ENCODE measurements at regions not wholly inside any gene's neighbourhood (a gene's known extent, or its start where the extent isn't known, plus 50 kb on each side); places are given as distances from the start of the nearest gene placed in this dataset.

DNA sequence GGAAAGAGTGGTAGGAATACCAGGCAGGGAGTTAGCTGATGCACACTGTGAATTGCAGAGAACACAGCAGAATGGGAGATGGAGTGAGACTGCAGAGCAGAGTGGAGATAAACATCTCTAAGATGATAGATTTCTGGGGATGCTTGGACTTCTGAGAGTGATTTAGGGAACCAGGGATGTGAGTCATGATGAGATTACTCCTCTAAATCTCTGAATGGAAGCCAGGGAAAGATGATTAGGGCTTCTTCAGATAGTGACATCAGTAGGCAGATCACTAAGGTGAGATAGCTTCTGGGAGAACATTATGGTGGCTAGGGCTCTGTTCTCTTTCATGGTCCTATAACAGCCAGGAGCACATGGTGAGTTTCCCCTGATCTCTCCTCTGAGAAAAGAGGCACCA, 501.5 kb upstream of the USP15 start:
- no peak for DNase-seq (ENCODE audit: low spot score)

DNA sequence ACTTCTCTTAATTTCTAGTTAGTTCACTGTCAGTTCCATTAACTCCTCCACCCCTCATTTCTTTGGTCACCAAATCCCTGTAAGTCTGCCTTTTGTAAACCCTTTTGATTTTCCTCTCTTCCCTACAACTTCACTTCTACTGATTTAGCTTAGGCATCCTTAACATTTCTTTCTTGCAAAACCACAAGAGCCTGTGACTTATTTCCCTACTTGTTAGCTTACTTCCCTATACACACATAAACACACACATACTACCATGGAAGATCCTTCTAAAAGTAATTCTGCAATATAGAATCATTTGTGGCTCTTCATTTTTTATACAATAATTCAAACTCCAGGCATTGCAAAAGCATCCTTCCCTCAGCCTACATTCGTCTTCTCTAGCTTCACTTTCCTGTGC, 494.3 kb upstream of the USP15 start:
- no peak for DNase-seq (ENCODE audit: low spot score)

GRCh38 chr12:61780435-61780834, 479.8 kb upstream of the USP15 start:
- no peak for DNase-seq (ENCODE audit: low spot score)

DNA sequence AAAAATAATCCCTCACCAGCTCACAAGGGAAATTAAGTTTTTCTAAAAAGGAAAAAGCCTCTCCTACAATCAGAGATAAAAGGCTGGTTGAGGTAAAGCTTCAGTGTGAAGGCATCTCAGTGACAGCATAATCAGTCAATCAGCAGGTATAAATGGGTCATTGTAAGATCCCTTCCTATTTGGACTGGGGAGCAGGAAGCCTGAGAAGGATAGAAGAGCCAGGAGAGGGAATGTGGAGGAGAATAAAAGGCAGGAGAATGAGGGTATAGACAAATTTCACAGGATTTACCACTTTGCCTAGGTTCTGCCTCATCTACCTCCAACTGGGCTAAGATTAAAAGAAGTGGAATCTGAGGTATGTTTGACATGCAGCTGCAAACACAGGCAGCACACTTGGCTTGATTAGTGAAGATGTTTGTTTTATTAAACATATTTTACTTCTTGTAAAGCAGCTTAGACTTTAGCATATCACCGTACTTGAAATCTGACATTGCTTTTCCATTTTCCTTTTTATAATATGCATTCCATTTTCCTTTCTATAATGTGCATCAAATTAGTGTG, 479.1 kb upstream of the USP15 start:
- DNase-seq (ENCODE audit: low spot score), result no peak

DNA sequence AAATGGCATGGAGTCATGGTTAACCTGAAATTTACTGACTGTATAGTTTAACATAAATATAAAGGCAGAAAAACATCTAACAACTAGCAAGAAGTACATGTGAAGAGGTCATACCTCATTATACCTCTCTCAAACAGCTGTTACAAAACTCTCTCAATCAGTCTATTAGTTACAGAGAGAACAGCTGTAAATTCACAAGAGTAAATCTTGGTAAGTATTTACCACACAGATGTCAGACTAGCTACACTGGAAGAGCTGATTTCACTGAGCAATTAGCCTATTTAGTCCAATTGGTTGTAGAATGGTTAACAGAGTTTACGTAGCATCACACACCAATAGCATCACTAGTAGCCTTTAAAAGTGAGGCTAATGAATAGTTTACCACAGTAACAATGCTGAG, 463.4 kb upstream of the USP15 start:
- no peak for DNase-seq (ENCODE audit: low spot score)

- DNase-seq (ENCODE audit: low spot score), result no peak
Observed at GRCh38 chr12:61797266-61797665, 462.9 kb upstream of the USP15 start.

DNA sequence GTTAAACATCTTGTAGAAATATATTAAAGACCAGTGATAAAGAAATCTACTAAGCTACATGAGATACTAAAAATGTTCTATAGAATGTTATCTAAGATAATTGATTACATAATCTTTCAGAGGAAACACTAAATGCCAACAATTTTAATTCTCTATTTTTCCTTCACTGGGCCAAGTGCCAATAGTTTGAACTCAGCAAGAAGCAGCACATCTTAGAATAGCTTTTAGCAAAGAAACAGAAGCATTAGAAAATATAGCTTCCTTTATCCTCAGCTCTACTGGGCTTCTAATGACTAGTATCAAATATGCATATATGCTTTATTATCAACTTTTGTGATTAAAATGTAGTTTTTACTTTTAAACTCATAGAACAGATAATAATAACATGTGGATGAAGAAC, 461.4 kb upstream of the USP15 start:
- no peak for DNase-seq (ENCODE audit: low spot score)

DNA sequence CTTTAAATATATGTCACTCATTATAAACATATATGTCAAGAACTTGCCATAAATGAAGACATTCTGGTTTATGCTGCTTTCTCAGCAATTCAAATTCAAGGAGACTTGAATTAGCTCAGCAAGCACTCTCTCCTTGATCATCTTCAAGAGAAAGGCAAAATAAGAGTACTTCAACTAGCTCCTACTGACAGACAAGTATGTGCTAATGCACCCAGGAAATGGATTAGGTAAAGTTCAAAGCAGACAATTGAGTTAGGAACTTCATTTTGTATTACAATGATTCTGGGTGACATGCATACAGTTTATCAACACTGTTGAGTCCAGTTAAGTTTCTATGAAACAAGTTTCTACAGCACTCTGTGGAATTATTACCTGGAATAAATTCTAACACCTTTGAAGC, 455.9 kb upstream of the USP15 start:
- DNase-seq (ENCODE audit: low spot score), result no peak

GRCh38 chr12:61808856-61809255, 451.3 kb upstream of the USP15 start:
- DNase-seq (ENCODE audit: low spot score), result no peak

DNA sequence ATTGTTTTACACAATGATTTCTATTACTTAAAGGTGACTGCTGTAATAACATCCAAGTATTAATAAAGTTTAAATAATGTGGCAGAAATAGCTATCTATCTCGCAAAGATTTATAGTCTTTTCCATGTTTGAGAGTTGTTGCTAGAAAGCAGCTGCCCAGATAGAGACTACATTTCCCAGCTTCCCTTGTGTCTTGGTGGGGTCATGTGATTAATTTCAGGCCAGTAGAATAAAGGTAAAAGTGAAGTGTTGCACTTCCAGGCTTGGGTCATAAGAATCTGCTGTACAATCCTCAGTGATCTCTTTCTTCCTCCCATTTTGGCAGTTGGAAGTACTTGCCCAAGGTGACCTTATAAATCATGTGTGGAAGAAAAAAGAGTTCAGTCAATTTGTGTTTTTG, 449.7 kb upstream of the USP15 start:
- no peak for DNase-seq (ENCODE audit: low spot score)

- DNase-seq (ENCODE audit: low spot score), result no peak
Observed at GRCh38 chr12:61821381-61821780, 438.8 kb upstream of the USP15 start.

GRCh38 chr12:61823102-61823501, 437.1 kb upstream of the USP15 start:
- no peak for DNase-seq (ENCODE audit: low spot score)

DNA sequence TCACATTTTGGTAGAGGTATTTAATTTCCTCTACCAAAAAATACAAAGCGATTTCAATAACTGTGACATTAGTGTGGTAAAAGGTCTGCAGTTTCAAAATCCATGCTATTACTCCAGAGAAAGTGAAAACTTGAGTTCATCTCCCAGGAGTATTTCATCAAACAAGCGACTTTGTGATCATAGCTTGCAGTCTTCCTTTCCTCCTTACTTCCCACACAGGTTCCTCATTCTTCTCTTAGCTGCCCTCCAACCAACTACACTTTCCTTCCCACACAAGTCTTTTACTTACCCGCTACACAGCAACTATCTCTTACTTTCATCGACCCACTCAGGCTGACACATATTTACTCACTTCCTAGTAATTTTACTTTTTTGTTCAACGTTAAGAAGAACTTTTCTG, 413.4 kb upstream of the USP15 start:
- no peak for DNase-seq (ENCODE audit: low spot score)

DNA sequence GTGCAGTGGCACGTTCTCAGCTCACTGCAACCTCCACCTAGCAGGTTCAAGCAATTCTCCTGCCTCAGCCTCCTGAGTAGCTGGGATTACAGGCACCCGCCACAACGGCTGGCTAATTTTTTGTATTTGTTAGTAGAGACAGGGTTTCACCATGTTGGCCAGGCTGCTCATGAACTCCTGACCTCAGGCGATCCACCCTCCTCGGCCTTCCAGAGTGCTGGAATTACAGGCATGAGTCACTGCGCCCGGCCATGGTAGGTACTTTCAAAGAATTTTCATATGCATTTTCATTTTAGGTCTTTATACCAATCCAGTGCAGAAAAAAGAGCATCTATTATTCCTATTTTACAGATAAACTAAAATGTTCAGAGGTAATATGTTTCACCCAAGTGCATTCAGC, 411.3 kb upstream of the USP15 start:
- DNase-seq (ENCODE audit: low spot score), result peak; percentile 39

DNA sequence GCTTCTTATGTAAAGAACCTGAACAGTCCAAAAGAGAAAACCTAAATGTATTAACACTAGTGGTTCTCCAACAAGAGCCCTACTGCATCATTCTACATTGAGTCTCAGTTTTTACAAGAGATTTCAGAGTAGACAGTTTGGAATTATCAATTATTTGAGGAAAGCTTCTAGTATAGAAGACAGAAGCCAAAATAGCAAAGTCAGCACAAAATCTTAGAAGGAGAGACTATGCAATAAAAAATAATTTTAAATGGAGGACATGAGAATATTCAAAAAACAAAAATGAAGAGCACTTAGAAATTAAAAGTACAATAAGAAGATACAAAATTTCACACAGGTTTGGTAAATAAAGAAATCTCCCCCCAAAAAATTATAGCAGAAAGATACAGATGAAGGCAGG, 406.3 kb upstream of the USP15 start:
- DNase-seq (ENCODE audit: low spot score), result no peak

DNA sequence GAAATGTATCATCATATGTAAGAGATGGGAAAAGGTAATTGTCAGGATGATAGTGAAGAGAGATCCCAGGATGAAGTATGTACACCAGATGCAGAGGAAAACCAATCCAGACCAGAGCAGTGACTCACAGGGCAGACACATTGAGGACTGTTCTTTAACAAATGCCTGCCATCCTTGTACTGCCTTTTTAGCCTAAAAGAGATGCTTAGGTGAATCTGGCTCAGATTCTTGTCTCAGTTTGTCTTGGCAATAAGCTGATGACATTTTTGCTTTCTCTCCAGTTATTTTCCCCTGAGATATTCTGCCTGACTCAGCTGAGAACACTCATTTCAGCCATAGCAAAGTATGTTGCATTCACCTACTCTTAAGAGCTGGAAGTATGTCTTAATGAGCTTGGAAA, 405.3 kb upstream of the USP15 start:
- no peak for DNase-seq (ENCODE audit: low spot score)

DNA sequence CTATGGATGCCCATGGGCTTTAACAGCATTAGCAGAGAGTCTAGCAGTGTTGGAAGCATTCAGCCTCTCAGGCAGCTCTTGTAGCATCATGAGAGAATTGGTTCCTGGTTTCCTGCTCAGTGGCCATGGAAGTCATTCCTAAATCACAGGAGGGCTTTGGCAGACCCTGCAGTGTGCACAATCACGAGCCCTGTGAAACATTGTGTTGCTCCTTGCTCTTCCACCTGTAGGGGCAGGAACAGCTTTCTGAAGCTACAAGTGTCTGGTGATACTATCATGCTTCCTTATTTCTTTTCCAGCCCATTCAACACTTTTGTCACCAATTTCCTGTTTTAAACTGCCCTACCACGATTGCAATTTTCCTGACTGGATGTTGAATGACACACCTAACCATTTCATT, 402.2 kb upstream of the USP15 start:
- no peak for DNase-seq (ENCODE audit: low spot score)

DNA sequence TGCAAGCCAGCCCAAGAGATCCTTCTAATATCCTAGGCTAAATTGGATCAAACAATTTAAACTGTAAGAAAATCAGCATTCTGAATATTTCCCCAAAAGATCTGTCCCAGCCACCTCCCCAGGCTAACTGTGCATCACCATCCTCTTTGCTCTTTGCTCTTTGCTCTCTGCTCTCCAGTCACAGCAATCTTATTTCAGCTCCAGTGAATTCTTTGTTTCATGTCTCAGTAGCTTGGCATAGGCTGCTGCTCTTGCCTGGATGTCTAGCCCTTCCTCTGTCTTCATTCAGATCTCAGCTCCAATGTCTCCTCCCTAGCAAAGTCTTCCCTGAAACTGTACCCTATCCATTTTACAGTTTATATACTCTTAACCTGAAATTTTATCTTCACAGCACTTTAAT, 399.8 kb upstream of the USP15 start:
- peak; percentile 10 for DNase-seq (ENCODE audit: low spot score)

DNA sequence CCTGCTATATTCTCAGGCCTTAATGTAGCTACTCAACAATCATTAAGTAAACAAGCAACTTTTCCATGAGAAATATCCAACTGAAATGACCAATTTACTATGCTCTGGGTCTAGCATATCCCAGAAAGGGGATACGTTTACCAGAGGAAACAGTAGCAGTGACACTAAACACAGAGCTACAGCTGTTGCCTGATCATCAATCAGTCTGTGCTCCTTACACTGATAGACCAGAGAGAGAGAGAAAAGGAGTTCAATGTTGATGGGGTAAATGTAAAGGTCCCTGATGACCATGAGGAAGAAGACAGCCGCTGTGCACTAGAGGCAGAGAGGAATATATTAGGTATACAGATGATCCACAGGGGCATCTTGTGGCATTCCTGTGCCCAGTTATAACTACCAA, 397.2 kb upstream of the USP15 start:
- DNase-seq (ENCODE audit: low spot score), result no peak

GRCh38 chr12:61863811-61864210, 396.4 kb upstream of the USP15 start:
- DNase-seq (ENCODE audit: low spot score), result no peak

DNA sequence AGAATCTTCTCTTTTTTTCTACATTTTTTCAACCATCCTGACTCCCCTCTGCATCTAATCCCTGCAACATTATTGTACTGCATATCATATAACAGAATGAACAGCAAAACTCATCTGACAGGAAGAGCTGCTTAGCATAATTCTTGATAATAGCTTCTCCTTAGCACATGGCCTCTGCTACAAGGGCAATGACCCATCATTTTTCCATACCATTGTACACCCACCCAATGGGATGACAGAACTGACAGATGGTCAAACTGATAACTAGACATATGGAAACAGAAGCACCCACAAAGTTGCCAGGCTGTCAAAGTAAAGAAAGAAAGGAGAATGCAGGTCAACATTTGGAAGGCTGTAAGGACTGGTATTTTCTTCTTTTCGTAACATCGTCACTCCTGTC, 390.4 kb upstream of the USP15 start:
- DNase-seq (ENCODE audit: low spot score), result no peak

- peak; percentile 9 for DNase-seq (ENCODE audit: low spot score)
Observed at GRCh38 chr12:61870658-61871484, 389.3 kb upstream of the USP15 start.

- no peak for DNase-seq (ENCODE audit: low spot score)
Observed at GRCh38 chr12:61871485-61871810, 388.8 kb upstream of the USP15 start.

DNA sequence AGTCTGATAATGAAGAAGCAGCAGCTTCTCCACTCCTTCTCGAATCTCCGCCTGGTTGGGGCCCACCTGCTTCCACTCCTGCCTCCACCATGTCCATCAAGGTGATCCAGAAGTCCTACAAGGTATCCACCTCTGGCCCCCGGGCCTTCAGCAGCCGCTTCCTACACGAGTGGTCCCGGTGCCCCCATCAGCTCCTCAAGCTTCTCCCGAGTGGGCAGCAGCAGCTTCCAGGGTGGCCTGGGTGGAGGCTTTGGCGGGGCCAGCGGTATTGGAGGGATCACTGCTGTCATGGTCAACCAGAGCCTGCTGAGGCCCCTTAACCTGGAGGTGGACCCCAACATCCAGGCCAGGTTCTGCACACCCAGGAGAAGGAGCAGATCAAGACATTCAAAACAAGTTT, 381.0 kb upstream of the USP15 start:
- DNase-seq (ENCODE audit: low spot score), result no peak

Measured in H4 (cell line).